Right ventricle myocardium superior (tissue), 1 donor: ENCODE measurements at regions not wholly inside any gene's neighbourhood (a gene's known extent, or its start where the extent isn't known, plus 50 kb on each side); places are given as distances from the start of the nearest gene placed in this dataset.
"Not testable (repeated sequence)": the region's sequence is repeated elsewhere in the genome, so short reads cannot be mapped to it uniquely, and the experiment has no call there.

Experiments used
- ATAC-seq: fragments of 200-7000 bp; cut with Tn5 transposase; one replicate; pipeline ENCODE4 v1.9.1; 2020; ENCODE audit warnings: mild to moderate bottlenecking; ENCODE audit not compliant: poor library complexity
- DNase-seq: peaks from one replicate; pipeline ENCODE4 v3.0.0-alpha.2; 2020
- intact Hi-C: fragments of 100-400 bp; cut with DNase I; formaldehyde crosslinking; loops from one replicate; pipeline ENCODE4 v1.11.2; 2022
- donor health status: DM: no; HTN: yes; CAD: no; lungs with severe emphysema.

- DNase-seq, intact Hi-C loops, ATAC-seq: not testable (repeated sequence)
Observed at GRCh38 chr12:48409938-48410337, 59.2 kb upstream of the ZNF641 start.

- DNase-seq (no peak), ATAC-seq (no peak)
- intact Hi-C loops = no loop called here
Observed at GRCh38 chr12:48413388-48413787, 59.0 kb upstream of the ANP32D start.

GRCh38 chr12:48414021-48414420 is 58.3 kb upstream of the ANP32D start:
- intact Hi-C loops = no loop called here
- DNase-seq = no peak
- ATAC-seq = peak; percentile 94

GRCh38 chr12:48419116-48419935 is 53.0 kb upstream of the ANP32D start:
- intact Hi-C loops = no loop called here
- DNase-seq (no peak), ATAC-seq (no peak)

GRCh38 chr12:48420039-48420775 is 52.2 kb upstream of the ANP32D start:
- intact Hi-C loops = no loop called here

GRCh38 chr12:48422060-48422459 is 50.3 kb upstream of the ANP32D start:
- intact Hi-C loops = no loop called here
- ATAC-seq = no peak
- no peak for DNase-seq

More at GRCh38 chr12:48420039-48420775, 52.2 kb upstream of the ANP32D start:
- ATAC-seq (no peak), DNase-seq (no peak)
